ENCODE measurements at regions not wholly inside any gene's neighbourhood (a gene's known extent, or its start where the extent isn't known, plus 50 kb on each side); places are given as distances from the start of the nearest gene placed in this dataset.
"Not testable (repeated sequence)": the region's sequence is repeated elsewhere in the genome, so short reads cannot be mapped to it uniquely, and the experiment has no call there.

DNA sequence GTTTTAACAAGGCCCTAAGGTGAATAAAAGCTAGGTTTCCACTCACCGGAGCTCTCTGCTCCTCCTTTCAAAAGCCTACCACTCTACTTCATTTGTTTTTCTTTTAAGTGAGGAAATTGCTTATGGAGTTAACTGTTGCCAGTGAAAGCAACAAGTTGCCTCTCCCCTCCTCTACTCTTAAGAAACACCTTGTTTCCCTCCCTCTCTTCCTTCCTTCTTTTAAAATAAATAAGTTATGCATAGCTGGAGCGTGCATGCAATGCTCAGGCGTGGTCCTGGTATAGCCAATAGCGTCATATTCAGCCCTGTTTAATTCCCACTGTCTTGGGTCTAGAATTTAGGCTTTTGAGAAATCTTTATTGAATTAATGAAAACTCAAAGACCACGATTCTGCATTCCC lies 101.1 kb upstream of the IGF1R start:
- TF ChIP-seq CTCF (conservative IDR thresholded peaks at IDR 0.05; ENCODE audit: low read depth, low read length), result no peak

GRCh38 chr15:98547741-98548138 lies 100.6 kb upstream of the IGF1R start:
- no peak for TF ChIP-seq CTCF (conservative IDR thresholded peaks at IDR 0.05; ENCODE audit: low read depth, low read length)
- H3K4me3 ChIP-seq (ENCODE audit: low read length), result peak overlapping the region; percentile 59
- no peak for DNase-seq (ENCODE audit: low read depth)

More for the DNA sequence above, 101.1 kb upstream of the IGF1R start:
- DNase-seq (ENCODE audit: low read depth), result no peak
- peak overlapping the region; percentile 59 for H3K4me3 ChIP-seq (ENCODE audit: low read length)

DNA sequence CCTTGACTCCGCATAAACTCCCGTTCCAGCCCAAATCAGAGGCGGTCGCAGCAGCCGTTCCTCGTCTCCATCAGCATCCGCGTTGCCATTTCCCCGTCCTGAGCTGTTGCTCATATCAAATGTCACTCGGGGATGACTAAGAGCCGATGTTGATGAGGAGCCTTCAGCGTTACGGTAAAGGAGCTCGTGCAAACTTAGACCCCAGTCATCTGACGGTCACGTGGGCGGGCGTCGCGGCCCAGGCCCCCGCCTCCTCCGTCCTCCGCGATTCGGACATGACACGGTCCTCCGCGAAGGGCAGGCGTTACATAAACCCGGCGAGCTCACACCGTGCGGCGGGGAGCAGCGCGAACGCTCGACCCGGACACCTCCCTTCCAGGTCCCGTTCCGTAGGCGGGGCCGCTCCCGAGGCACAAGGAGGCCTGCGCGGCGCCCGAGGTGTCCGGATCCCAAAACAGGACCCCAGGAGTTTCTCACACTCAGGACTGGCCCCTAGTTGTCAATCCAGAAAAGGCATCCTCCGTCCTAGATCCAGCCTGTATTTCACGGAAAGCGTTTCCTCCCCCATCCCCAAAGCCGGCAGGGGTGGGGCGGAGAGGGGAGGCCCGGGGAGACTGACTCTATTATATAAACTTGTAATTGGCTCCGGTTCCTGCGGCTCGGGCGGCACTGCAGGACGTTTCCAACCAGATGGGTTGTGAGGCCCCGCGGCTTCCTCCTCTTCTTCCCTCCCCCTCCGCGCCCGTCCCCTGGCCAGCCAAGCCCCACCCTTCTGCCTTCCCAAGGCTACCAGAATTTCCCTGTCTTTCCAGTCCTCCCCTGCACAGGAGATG lies 100.0 kb upstream of the IGF1R start:
- DNase-seq (ENCODE audit: low read depth), result peak; percentile 38
- peak overlapping the region; percentile 59 for H3K4me3 ChIP-seq (ENCODE audit: low read length)
- TF ChIP-seq CTCF (conservative IDR thresholded peaks at IDR 0.05; ENCODE audit: low read depth, low read length), result peak; percentile 17

DNA sequence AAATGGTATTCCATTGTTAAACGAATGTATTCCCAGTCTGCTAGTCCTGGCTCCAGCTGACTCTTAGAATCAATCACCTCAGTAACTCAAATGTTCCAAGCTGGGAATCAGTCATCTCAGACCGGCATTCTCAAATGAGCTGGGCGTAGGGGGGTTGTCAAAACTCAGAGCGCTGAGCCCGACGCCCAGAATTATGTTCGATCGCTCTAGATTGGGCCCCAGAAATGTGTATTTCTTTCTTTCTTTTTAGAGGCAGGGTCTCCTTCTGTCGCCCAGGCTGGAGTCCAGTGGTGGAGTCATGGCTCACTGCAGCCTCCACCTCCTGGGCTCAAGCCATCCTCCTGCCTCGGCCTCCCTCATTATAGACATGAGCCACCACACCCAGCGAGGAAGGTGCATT lies 99.3 kb upstream of the IGF1R start:
- no peak for TF ChIP-seq CTCF (conservative IDR thresholded peaks at IDR 0.05; ENCODE audit: low read depth, low read length)
- no peak for DNase-seq (ENCODE audit: low read depth)
- peak overlapping the region; percentile 59 for H3K4me3 ChIP-seq (ENCODE audit: low read length)

GRCh38 chr15:98549741-98550140 lies 98.6 kb upstream of the IGF1R start:
- TF ChIP-seq CTCF (conservative IDR thresholded peaks at IDR 0.05; ENCODE audit: low read depth, low read length), result no peak
- no peak overlapping the region for H3K4me3 ChIP-seq (ENCODE audit: low read length)
- DNase-seq (ENCODE audit: low read depth), result no peak

- H3K4me3 ChIP-seq (ENCODE audit: low read length); DNase-seq (ENCODE audit: low read depth): not testable (repeated sequence)
Observed at GRCh38 chr15:98550363-98550762, 98.0 kb upstream of the IGF1R start.

DNA sequence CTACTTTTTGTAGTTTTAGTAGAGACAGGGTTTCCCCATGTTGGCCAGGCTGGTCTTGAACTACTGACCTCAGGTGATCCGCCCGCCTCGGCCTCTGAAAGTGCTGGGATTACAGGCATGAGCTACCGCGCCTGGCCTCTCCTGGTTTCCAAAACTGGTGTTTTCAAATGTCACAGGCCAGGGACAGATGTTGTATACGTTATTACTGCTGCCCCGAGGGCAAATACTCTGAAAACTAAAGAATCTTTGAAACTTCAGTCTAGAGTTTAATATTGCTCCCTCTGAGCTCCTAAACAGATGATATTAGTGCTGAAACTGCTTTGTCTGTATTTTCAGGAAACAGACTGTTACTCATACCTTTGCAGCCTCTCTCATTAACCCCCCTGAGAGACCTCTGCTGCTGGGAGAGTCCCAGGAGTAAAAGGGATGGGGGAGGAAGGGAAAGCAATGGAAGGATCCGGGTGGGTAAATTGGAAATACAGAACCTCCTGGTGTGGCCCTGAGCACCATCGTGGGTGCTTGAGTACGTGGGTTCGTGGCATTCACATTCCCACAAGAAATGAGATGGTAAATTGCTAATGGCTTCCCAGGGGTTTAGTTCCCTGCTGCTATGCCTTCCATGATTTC lies 96.3 kb upstream of the IGF1R start:
- TF ChIP-seq CTCF (conservative IDR thresholded peaks at IDR 0.05; ENCODE audit: low read depth, low read length), result no peak
- DNase-seq (ENCODE audit: low read depth), result no peak
- no peak overlapping the region for H3K4me3 ChIP-seq (ENCODE audit: low read length)

Measured in retinal pigment epithelial cell (primary cell).